Spleen (tissue), 11 donors: ENCODE measurements at regions not wholly inside any gene's neighbourhood (a gene's known extent, or its start where the extent isn't known, plus 50 kb on each side); places are given as distances from the start of the nearest gene placed in this dataset.

Source experiments
- DNase-seq: peaks from one replicate; pipeline ENCODE4 v3.0.0-alpha.2; 2020
- H3K27ac ChIP-seq, 8 donors: fragments of 200-600 bp; sonication (generic) in 7 of 8; 1 replicate in 4 of 8; 2 replicates in 4 of 8; pipeline versions ENCODE4 v1.5.0 to v1.8.0; 2016 to 2021; ENCODE audit warnings: inconsistent platforms in 4 of 8, mild to moderate bottlenecking in 4 of 8, moderate library complexity in 1 of 8
- H3K27me3 ChIP-seq, 7 donors: fragments of 200-600 bp; sonication (generic) in 6 of 7; replicated peaks in 1 of 7; 1 replicate in 4 of 7; 2 replicates in 3 of 7; pipeline versions ENCODE4 v1.5.0 to v1.8.0; 2016 to 2021; ENCODE audit warnings: inconsistent platforms in 3 of 7, mild to moderate bottlenecking in 1 of 7
- H3K36me3 ChIP-seq, 6 donors: fragments of 200-600 bp; sonication (generic) in 5 of 6; 1 replicate in 4 of 6; 2 replicates in 2 of 6; pipeline versions ENCODE4 v1.5.0 to v1.8.0; 2016 to 2021; ENCODE audit warnings: inconsistent platforms in 2 of 6
- H3K4me1 ChIP-seq, 6 donors: fragments of 200-600 bp; sonication (generic) in 5 of 6; 1 replicate in 3 of 6; 2 replicates in 3 of 6; pipeline versions ENCODE4 v1.5.0 to v1.8.0; 2016 to 2021; ENCODE audit warnings: inconsistent platforms in 3 of 6
- H3K4me3 ChIP-seq, 8 donors: fragments of 200-600 bp; sonication (generic) in 7 of 8; 1 replicate in 4 of 8; 2 replicates in 4 of 8; pipeline versions ENCODE4 v1.5.0 to v1.8.0; 2016 to 2021; ENCODE audit warnings: inconsistent platforms in 4 of 8, mild to moderate bottlenecking in 4 of 8, moderate library complexity in 2 of 8
- H3K9me3 ChIP-seq, 8 donors: fragments of 200-600 bp; sonication (generic) in 7 of 8; 1 replicate in 4 of 8; 2 replicates in 4 of 8; pipeline versions ENCODE4 v1.5.0 to v1.8.0; 2016 to 2021; ENCODE audit warnings: inconsistent platforms in 4 of 8
- POLR2A ChIP-seq, 3 donors: fragments of 450-650 bp; IDR thresholded peaks; one replicate each; pipeline ENCODE4 v1.5.1; 2017; ENCODE audit warnings: antibody characterized with exemption in 3 of 3, mild to moderate bottlenecking in 1 of 3
- POLR2AphosphoS5 ChIP-seq, 3 donors: sonication (generic); formaldehyde crosslinking; IDR thresholded peaks; one replicate each; pipeline ENCODE4 v1.5.1; 2017; ENCODE audit warnings: antibody characterized with exemption in 3 of 3
- WGBS, 5 donors: extraction: QIAGEN DNeasy Blood & Tissue Kit in 3 of 5; methylation state at CpG; one replicate each; pipeline versions ENCODE4 v1.1.5 to v1.1.7; 2013 to 2018; 5-methylcytosine and 5-hydroxymethylcytosine counted together
- intact Hi-C: fragments of 100-400 bp; cut with DNase I; formaldehyde crosslinking; loops from one replicate; pipeline ENCODE4 v1.15.0; 2023; ENCODE audit warnings: low total_unique reads
- TF ChIP-seq, protein P1 (sequence below), 11 experiments: fragments of 200-600 bp in 7 of 11; fragments of 450-650 bp in 4 of 11; sonication (generic) in 4 of 11; IDR thresholded peaks in 8 of 11; conservative IDR thresholded peaks in 3 of 11; 1 replicate in 7 of 11; 2 replicates in 4 of 11; pipeline versions ENCODE4 v1.4.0 to v1.8.0; 2016 to 2021; ENCODE audit warnings: antibody characterized with exemption in 11 of 11, inconsistent platforms in 4 of 11, mild to moderate bottlenecking in 1 of 11
- donor health status: healthy with polysubstance abuse.
- donor health status: DM: no; HTN: no; CAD: no; lungs with moderate emphysema.
- donor health status: DM: no; HTN: no; CAD: no.
- donor health status: Bipolar disorder and iron deficiency.
- donor health status: healthy.
- donor health status: DM: no; HTN: no; CAD: no.
- donor health status: DM: yes; HTN: yes; CAD: no.

DNA sequence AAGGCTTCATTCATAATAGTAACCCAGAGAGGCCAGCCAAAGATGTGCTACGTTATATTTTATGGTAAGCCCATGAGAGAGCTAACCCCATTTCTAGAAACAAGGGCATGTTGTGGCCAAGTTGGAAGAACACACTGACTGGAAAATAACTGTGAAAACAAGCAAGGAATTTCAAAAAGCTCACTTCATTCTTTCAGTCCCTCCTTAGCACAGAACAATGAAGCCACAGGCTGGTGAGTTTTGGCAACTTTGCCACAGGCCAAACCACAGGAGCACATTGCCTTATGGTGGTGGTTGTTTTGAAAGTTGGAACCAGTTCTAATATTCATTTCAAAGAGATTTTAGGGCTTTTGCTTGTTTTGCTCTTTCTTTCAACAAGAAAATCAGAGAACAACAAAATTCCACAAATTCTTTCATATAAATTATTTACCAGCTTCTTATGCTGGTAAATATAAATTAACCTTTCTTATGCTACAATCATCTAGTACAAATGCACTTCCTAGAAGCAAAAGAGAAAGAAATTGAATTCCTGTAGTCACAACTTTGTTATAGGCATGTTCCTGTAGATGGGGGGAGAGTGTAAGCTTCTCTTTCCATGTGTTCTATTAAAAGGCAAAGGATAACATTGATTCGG lies 225.4 kb upstream of the RFX3 start:
- H3K27me3 ChIP-seq: no peaks in the 10 kb centered on the region
- intact Hi-C loops: no loop called here
- no peaks in the 10 kb centered on the region for H3K36me3 ChIP-seq
- TF ChIP-seq POLR2AphosphoS5 (IDR thresholded peaks at IDR 0.05) (no peak), POLR2A (IDR thresholded peaks at IDR 0.05) (no peak)
- H3K4me1 ChIP-seq: no peaks in the 10 kb centered on the region
- no peak for DNase-seq
- H3K9me3 ChIP-seq: no peaks in the 10 kb centered on the region
- H3K27ac ChIP-seq: no peak overlapping the region
- 72 to 86% (median 73%) methylated on average over 2 of the region's 2 CpGs for WGBS, 5 donors
- no peak overlapping the region for H3K4me3 ChIP-seq

DNA sequence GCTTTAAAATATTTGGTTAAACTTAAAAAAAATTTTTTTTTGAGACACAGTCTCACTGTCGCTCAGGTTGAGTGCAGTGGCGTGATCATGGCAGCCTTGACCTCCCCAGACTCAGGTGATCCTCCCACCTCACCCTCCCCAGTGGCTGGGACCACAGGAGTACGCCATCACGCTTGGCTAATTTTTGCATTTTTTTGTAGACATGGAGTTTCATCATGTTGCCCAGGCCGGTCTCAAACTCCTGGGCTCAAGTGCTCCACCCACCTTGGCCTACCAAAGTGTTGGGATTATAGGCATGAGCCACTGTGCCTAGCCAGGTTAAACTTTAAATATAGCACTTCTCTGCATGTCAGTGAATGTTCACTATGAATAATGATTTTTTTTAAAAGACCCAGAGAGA lies 224.5 kb upstream of the RFX3 start:
- intact Hi-C loops: no loop called here
- Histone ChIP-seq H3K9me3 (no peaks in the 10 kb centered on the region), H3K4me3 (no peak overlapping the region), H3K27ac (no peak overlapping the region), H3K27me3 (no peaks in the 10 kb centered on the region), H3K4me1 (no peaks in the 10 kb centered on the region), H3K36me3 (no peaks in the 10 kb centered on the region)
- DNase-seq: no peak
- TF ChIP-seq, protein P1, sequence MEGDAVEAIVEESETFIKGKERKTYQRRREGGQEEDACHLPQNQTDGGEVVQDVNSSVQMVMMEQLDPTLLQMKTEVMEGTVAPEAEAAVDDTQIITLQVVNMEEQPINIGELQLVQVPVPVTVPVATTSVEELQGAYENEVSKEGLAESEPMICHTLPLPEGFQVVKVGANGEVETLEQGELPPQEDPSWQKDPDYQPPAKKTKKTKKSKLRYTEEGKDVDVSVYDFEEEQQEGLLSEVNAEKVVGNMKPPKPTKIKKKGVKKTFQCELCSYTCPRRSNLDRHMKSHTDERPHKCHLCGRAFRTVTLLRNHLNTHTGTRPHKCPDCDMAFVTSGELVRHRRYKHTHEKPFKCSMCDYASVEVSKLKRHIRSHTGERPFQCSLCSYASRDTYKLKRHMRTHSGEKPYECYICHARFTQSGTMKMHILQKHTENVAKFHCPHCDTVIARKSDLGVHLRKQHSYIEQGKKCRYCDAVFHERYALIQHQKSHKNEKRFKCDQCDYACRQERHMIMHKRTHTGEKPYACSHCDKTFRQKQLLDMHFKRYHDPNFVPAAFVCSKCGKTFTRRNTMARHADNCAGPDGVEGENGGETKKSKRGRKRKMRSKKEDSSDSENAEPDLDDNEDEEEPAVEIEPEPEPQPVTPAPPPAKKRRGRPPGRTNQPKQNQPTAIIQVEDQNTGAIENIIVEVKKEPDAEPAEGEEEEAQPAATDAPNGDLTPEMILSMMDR (IDR thresholded peaks at IDR 0.05 in 8 of 11, conservative IDR thresholded peaks at IDR 0.05 in 3 of 11): no peak
- TF ChIP-seq POLR2A (IDR thresholded peaks at IDR 0.05) (no peak), POLR2AphosphoS5 (IDR thresholded peaks at IDR 0.05) (no peak)
- WGBS, 5 donors: 73 to 78% (median 77%) methylated on average over 5 of the region's 5 CpGs

DNA sequence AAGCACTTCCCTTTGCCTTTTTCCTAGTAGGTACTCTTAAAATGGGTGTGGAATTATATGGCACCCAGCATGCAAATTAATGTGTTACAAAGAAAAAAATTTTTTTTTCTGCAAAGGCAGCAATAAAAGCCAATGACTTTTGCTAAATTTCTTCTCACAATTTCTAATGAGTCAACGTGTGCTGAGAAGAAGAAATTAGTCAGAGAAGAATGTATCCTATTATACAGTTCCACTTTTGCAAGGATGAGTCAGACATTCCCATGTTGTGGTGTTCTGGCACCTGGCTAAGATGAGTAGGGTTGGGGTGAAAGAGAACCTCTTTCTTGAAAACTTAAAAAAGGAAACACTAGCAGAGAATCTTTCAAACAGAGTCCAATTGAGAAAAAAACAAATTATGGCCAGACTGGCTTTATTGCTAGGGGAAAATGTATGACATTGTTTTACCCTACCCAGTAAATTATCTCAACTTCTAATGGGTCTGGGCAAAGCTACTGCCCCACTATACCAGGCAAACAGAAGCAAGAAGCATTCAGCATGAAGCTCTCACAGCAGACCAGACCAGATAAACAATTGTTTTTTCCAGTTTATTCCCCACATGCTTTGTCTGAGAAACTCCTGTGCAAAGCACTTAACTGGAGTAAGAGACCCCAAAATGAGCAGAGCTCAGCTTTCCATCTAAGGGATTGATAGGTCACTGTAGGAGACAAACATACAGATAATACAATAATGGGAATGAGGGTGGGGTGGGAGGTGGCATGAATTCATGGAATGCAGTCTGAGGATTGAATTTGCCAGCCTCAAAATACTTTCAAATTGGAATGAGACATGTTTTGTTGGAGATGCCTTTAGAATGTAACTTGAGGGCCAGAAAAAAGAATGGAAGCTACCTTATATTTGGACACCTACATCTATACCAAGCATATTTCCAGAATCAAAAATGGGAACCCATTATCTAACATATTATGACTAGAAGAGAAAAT lies 220.8 kb upstream of the RFX3 start:
- intact Hi-C loops: no loop called here
- Histone ChIP-seq H3K27me3 (no peaks in the 10 kb centered on the region), H3K36me3 (no peaks in the 10 kb centered on the region), H3K4me1 (no peaks in the 10 kb centered on the region), H3K27ac (no peak overlapping the region), H3K4me3 (no peak overlapping the region), H3K9me3 (no peaks in the 10 kb centered on the region)
- 27 to 66% (median 28%) methylated on average over 1 of the region's 1 CpG for WGBS, 5 donors
- DNase-seq: no peak
- no peak for TF ChIP-seq POLR2AphosphoS5 (IDR thresholded peaks at IDR 0.05)
- no peak for TF ChIP-seq POLR2A (IDR thresholded peaks at IDR 0.05)
- TF ChIP-seq, protein P1 (IDR thresholded peaks at IDR 0.05 in 8 of 11, conservative IDR thresholded peaks at IDR 0.05 in 3 of 11): no peak

DNA sequence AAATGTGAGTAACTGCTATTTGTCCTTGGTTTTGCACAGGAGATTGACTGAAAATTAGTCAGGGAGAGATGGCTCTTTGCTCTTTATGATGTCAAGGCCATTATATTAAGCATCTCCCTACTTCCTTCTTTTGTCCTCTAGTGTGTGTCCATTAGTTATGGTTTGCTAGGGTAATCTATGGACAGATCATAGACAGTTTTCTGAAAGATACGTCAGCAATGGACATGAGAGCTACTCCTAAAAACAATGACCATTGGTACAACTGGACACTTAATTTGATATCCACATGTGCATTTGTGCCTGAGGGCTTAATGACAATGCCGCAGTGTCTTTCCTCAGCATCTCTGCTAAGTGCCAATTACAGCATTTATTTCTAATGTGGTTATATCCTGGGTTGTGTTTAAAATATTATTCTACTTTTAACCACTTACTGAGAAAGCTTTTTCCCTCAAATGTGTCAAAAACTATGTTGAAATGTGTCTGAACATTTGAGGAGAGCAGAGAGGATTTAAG lies 218.2 kb upstream of the RFX3 start:
- TF ChIP-seq, protein P1 (IDR thresholded peaks at IDR 0.05 in 8 of 11, conservative IDR thresholded peaks at IDR 0.05 in 3 of 11): no peak
- TF ChIP-seq POLR2A (IDR thresholded peaks at IDR 0.05) (no peak), POLR2AphosphoS5 (IDR thresholded peaks at IDR 0.05) (no peak)
- Histone ChIP-seq H3K27ac (no peak overlapping the region), H3K4me1 (no peaks in the 10 kb centered on the region), H3K27me3 (no peaks in the 10 kb centered on the region), H3K36me3 (no peaks in the 10 kb centered on the region), H3K4me3 (no peak overlapping the region), H3K9me3 (no peaks in the 10 kb centered on the region)
- intact Hi-C loops: no loop called here
- DNase-seq: no peak
- 85 to 91% (median 88%) methylated on average over 2 of the region's 2 CpGs for WGBS, 5 donors
